CD8-positive, alpha-beta memory T cell (primary cell): ENCODE measurements at regions not wholly inside any gene's neighbourhood (a gene's known extent, or its start where the extent isn't known, plus 50 kb on each side); places are given as distances from the start of the nearest gene placed in this dataset.

ENCODE experiments used
- CTCF ChIA-PET: fragments of 350-600 bp; sonication (Branson Sonifier 250); formaldehyde crosslinking; loops from one replicate; lab custom pipeline; 2021; ENCODE audit warnings: antibody characterized with exemption; lab: Charles Lee
- POLR2A ChIA-PET: fragments of 350-600 bp; sonication (Branson Sonifier 250); formaldehyde crosslinking; loops from one replicate; lab custom pipeline; 2021; ENCODE audit warnings: antibody characterized with exemption; lab: Charles Lee
- DNase-seq, 5 donors: peaks; one replicate each; pipeline versions ENCODE4 v3.0.0 to v3.0.0-alpha.2; 2020 to 2022; ENCODE audit warnings: mixed read lengths in 1 of 5
- H3K27ac ChIP-seq: one replicate; pipeline ENCODE4 v1.7.0; 2013; ENCODE audit warnings: low read depth, mild to moderate bottlenecking, low read length, moderate library complexity
- H3K27me3 ChIP-seq: 2 replicates; pipeline ENCODE4 v1.7.0; 2013; ENCODE audit warnings: low read length, mild to moderate bottlenecking; ENCODE audit not compliant: insufficient read depth, poor library complexity, severe bottlenecking
- H3K36me3 ChIP-seq: 2 replicates; pipeline ENCODE4 v1.7.0; 2013; ENCODE audit warnings: mild to moderate bottlenecking, low read length, moderate library complexity; ENCODE audit not compliant: insufficient read depth
- H3K4me1 ChIP-seq: 2 replicates; pipeline ENCODE4 v1.7.0; 2013; ENCODE audit warnings: mild to moderate bottlenecking, low read length, moderate library complexity; ENCODE audit not compliant: insufficient read depth
- H3K4me3 ChIP-seq: 2 replicates; pipeline ENCODE4 v1.7.0; 2013; ENCODE audit warnings: mild to moderate bottlenecking, low read length
- H3K9me3 ChIP-seq: 2 replicates; pipeline ENCODE4 v1.7.0; 2013; ENCODE audit warnings: mild to moderate bottlenecking, low read length
- H3K27ac Mint-ChIP-seq, 8 donors: one replicate each; pipeline ENCODE4 v1.8.0; 2020 to 2021; ENCODE audit warnings: mixed read lengths in 8 of 8, mild to moderate bottlenecking in 6 of 8, inconsistent platforms in 3 of 8, moderate library complexity in 3 of 8
- H3K27me3 Mint-ChIP-seq, 2 donors: one replicate each; pipeline ENCODE4 v1.8.0; 2020 to 2021; ENCODE audit warnings: mixed read lengths in 2 of 2, mild to moderate bottlenecking in 1 of 2, moderate library complexity in 1 of 2
- H3K36me3 Mint-ChIP-seq, 3 donors: one replicate each; pipeline ENCODE4 v1.8.0; 2020 to 2021; ENCODE audit warnings: mixed read lengths in 3 of 3, inconsistent platforms in 1 of 3, mild to moderate bottlenecking in 1 of 3
- H3K4me1 Mint-ChIP-seq, 3 donors: one replicate each; pipeline ENCODE4 v1.8.0; 2020 to 2021; ENCODE audit warnings: mixed read lengths in 3 of 3, inconsistent platforms in 1 of 3, mild to moderate bottlenecking in 1 of 3
- H3K4me3 Mint-ChIP-seq, 7 donors: one replicate each; pipeline ENCODE4 v1.8.0; 2020 to 2021; ENCODE audit warnings: mixed read lengths in 7 of 7, mild to moderate bottlenecking in 6 of 7, moderate library complexity in 4 of 7, inconsistent platforms in 2 of 7
- H3K9me3 Mint-ChIP-seq, 5 donors: one replicate each; pipeline ENCODE4 v1.8.0; 2020 to 2022; ENCODE audit warnings: mixed read lengths in 5 of 5, mild to moderate bottlenecking in 3 of 5, moderate library complexity in 2 of 5, inconsistent platforms in 1 of 5

GRCh38 chr10:125216309-125216708 is 55.9 kb upstream of the CTBP2 start:
- CTCF ChIA-PET = no interaction called here
- peaks cover 7% of the 10 kb centered on the region in 2 donors for H3K27me3 Mint-ChIP-seq
- H3K4me1 Mint-ChIP-seq = no peaks in the 10 kb centered on the region
- no peak overlapping the region for H3K27ac Mint-ChIP-seq
- Histone ChIP-seq H3K27me3 (no peaks in the 10 kb centered on the region), H3K4me3 (no peak overlapping the region), H3K4me1 (no peaks in the 10 kb centered on the region), H3K27ac (no peak overlapping the region), H3K9me3 (no peaks in the 10 kb centered on the region), H3K36me3 (no peaks in the 10 kb centered on the region)
- peaks cover 0 to 6% (median 0%) of the 10 kb centered on the region in 5 donors for H3K9me3 Mint-ChIP-seq
- POLR2A ChIA-PET = no interaction called here
- no peak for DNase-seq
- H3K4me3 Mint-ChIP-seq = no peak overlapping the region
- no peaks in the 10 kb centered on the region for H3K36me3 Mint-ChIP-seq

- H3K4me1 Mint-ChIP-seq = no peaks in the 10 kb centered on the region
- no peak overlapping the region for H3K4me3 Mint-ChIP-seq
- POLR2A ChIA-PET = no interaction called here
- H3K36me3 ChIP-seq = no peaks in the 10 kb centered on the region
- no peak overlapping the region for H3K27ac ChIP-seq
- peaks cover 0 to 2% (median 0%) of the 10 kb centered on the region in 5 donors for H3K9me3 Mint-ChIP-seq
- H3K27me3 ChIP-seq = no peaks in the 10 kb centered on the region
- H3K9me3 ChIP-seq = no peaks in the 10 kb centered on the region
- H3K4me1 ChIP-seq = no peaks in the 10 kb centered on the region
- CTCF ChIA-PET = no interaction called here
- H3K27ac Mint-ChIP-seq = no peak overlapping the region
- DNase-seq = no peak
- peaks cover 4 to 7% of the 10 kb centered on the region in 2 donors for H3K27me3 Mint-ChIP-seq
- H3K4me3 ChIP-seq = no peak overlapping the region
- H3K36me3 Mint-ChIP-seq = no peaks in the 10 kb centered on the region
Observed at GRCh38 chr10:125214283-125214570, 53.9 kb upstream of the CTBP2 start.

- Mint-ChIP-seq H3K27ac (no peak overlapping the region), H3K36me3 (no peaks in the 10 kb centered on the region), H3K27me3 (peaks cover under 1 to 3% of the 10 kb centered on the region in 2 donors), H3K4me3 (no peak overlapping the region), H3K9me3 (peaks cover 0 to 2% (median 0%) of the 10 kb centered on the region in 5 donors), H3K4me1 (no peaks in the 10 kb centered on the region)
- H3K9me3 ChIP-seq = no peaks in the 10 kb centered on the region
- H3K27me3 ChIP-seq = no peaks in the 10 kb centered on the region
- no peaks in the 10 kb centered on the region for H3K36me3 ChIP-seq
- no peak overlapping the region for H3K4me3 ChIP-seq
- POLR2A ChIA-PET = no interaction called here
- CTCF ChIA-PET = no interaction called here
- no peaks in the 10 kb centered on the region for H3K4me1 ChIP-seq
- H3K27ac ChIP-seq = no peak overlapping the region
- no peak for DNase-seq
Observed at GRCh38 chr10:125213541-125214282, 53.3 kb upstream of the CTBP2 start.

GRCh38 chr10:125212150-125212809 is 51.9 kb upstream of the CTBP2 start:
- Mint-ChIP-seq H3K36me3 (no peaks in the 10 kb centered on the region), H3K9me3 (peaks cover 0 to 2% (median 0%) of the 10 kb centered on the region in 5 donors), H3K27me3 (peaks cover 0 to 5% of the 10 kb centered on the region in 2 donors), H3K4me1 (no peaks in the 10 kb centered on the region), H3K27ac (no peak overlapping the region), H3K4me3 (no peak overlapping the region)
- no peak for DNase-seq
- ChIA-PET CTCF (no interaction called here), POLR2A (no interaction called here)
- no peaks in the 10 kb centered on the region for H3K36me3 ChIP-seq
- no peak overlapping the region for H3K27ac ChIP-seq
- H3K4me3 ChIP-seq = no peak overlapping the region
- H3K4me1 ChIP-seq = no peaks in the 10 kb centered on the region
- no peaks in the 10 kb centered on the region for H3K27me3 ChIP-seq
- no peaks in the 10 kb centered on the region for H3K9me3 ChIP-seq
